Transverse colon (tissue), 3 donors: ENCODE measurements at regions not wholly inside any gene's neighbourhood (a gene's known extent, or its start where the extent isn't known, plus 50 kb on each side); places are given as distances from the start of the nearest gene placed in this dataset.

ENCODE experiments used
- EP300 ChIP-seq: sonication (generic); formaldehyde crosslinking; IDR thresholded peaks from one replicate; pipeline ENCODE4 v1.6.1; 2017; ENCODE audit warnings: antibody characterized with exemption, low read depth
- TF ChIP-seq, protein P1 (sequence below), 5 experiments: fragments of 200-600 bp in 3 of 5; fragments of 450-650 bp in 2 of 5; sonication (generic) in 3 of 5; IDR thresholded peaks; 1 replicate in 2 of 5; 2 replicates in 3 of 5; pipeline ENCODE4 v1.5.1; 2016 to 2017; ENCODE audit warnings: antibody characterized with exemption in 5 of 5, inconsistent platforms in 3 of 5, mild to moderate bottlenecking in 2 of 5, moderate library complexity in 1 of 5

GRCh38 chr4:108322497-108322896 is 153.8 kb upstream of the LEF1 start:
- TF ChIP-seq, protein P1, sequence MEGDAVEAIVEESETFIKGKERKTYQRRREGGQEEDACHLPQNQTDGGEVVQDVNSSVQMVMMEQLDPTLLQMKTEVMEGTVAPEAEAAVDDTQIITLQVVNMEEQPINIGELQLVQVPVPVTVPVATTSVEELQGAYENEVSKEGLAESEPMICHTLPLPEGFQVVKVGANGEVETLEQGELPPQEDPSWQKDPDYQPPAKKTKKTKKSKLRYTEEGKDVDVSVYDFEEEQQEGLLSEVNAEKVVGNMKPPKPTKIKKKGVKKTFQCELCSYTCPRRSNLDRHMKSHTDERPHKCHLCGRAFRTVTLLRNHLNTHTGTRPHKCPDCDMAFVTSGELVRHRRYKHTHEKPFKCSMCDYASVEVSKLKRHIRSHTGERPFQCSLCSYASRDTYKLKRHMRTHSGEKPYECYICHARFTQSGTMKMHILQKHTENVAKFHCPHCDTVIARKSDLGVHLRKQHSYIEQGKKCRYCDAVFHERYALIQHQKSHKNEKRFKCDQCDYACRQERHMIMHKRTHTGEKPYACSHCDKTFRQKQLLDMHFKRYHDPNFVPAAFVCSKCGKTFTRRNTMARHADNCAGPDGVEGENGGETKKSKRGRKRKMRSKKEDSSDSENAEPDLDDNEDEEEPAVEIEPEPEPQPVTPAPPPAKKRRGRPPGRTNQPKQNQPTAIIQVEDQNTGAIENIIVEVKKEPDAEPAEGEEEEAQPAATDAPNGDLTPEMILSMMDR (IDR thresholded peaks at IDR 0.05) = no peak
- no peak for TF ChIP-seq EP300
